ENCODE measurements at regions not wholly inside any gene's neighbourhood (a gene's known extent, or its start where the extent isn't known, plus 50 kb on each side); places are given as distances from the start of the nearest gene placed in this dataset.

- ChIA-PET POLR2A (no interaction called here), CTCF (interaction anchor here (0.6 to 1.1 kb wide), 3 partner anchors 12 to 104 kb away, joined by 3 read pairs; no protein-coding TSS in a partner anchor), RAD21 (ENCODE audit: unreplicated experiment) (no interaction called here), SMC1A (ENCODE audit: uncharacterized antibody, unreplicated experiment) (no interaction called here)
- H3K27ac ChIP-seq (ENCODE audit: control insufficient read depth, insufficient read depth): no peak overlapping the region
- H4K20me1 ChIP-seq (ENCODE audit: control insufficient read depth, insufficient read depth): no peaks in the 10 kb centered on the region
- H3K9me3 ChIP-seq (replicated peaks; ENCODE audit: control insufficient read depth, insufficient read depth, low read length): no peaks in the 10 kb centered on the region
- no peak overlapping the region for H3K4me2 ChIP-seq (ENCODE audit: control insufficient read depth, insufficient read depth)
- H2AFZ ChIP-seq (ENCODE audit: control insufficient read depth, low read depth, low read length): no peak overlapping the region
- no peak overlapping the region for H3K4me3 ChIP-seq
- 54% methylated on average over 4 of the region's 4 CpGs for WGBS (ENCODE audit: insufficient coverage, insufficient replicate concordance, low lambda C conversion rate, missing lambda C conversion rate)
- no peaks in the 10 kb centered on the region for H3K36me3 ChIP-seq (ENCODE audit: control insufficient read depth in 2 of 2, insufficient read depth in 2 of 2, low read length in 1 of 2)
- intact Hi-C loops (cut with micrococcal nuclease; ENCODE audit: unreplicated experiment) (no loop called here), in situ Hi-C loops (cut with MboI) (no loop called here)
- DNase-seq (ENCODE audit: low read depth, low spot score): no peak
- no TSS peak for BruUV-seq (replicated peaks)
- H3K27me3 ChIP-seq (replicated peaks in 1 of 2; ENCODE audit: control insufficient read depth in 2 of 2, insufficient read depth in 2 of 2, low read length in 1 of 2): no peaks in the 10 kb centered on the region
- no peak for ATAC-seq
- H3K79me2 ChIP-seq (ENCODE audit: control insufficient read depth, insufficient read depth, low read length): no peaks in the 10 kb centered on the region
- TF ChIP-seq SRF (IDR thresholded peaks at IDR 0.05; ENCODE audit: low read depth in 2 of 2, low read length in 2 of 2) (no peak), TBL1XR1 (IDR thresholded peaks at IDR 0.05; ENCODE audit: low read depth, low read length) (no peak), HCFC1 (IDR thresholded peaks at IDR 0.05; ENCODE audit: low read length) (no peak), FOXK2 (IDR thresholded peaks at IDR 0.05) (no peak), NR2C2 (IDR thresholded peaks at IDR 0.05; ENCODE audit: borderline replicate concordance, control insufficient read depth, insufficient read length, low read depth) (no peak), NRF1 (conservative IDR thresholded peaks at IDR 0.05; ENCODE audit: low read depth, low read length) (no peak)
- TF ChIP-seq, protein P1, sequence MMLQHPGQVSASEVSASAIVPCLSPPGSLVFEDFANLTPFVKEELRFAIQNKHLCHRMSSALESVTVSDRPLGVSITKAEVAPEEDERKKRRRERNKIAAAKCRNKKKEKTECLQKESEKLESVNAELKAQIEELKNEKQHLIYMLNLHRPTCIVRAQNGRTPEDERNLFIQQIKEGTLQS (IDR thresholded peaks at IDR 0.05; ENCODE audit: borderline replicate concordance, extremely low read depth, low read depth, low read length): no peak
- no peak for FAIRE-seq
- no peak overlapping the region for H3K9ac ChIP-seq (ENCODE audit: control insufficient read depth, insufficient read depth, low read length)
- H3K4me1 ChIP-seq (ENCODE audit: control insufficient read depth, insufficient read depth, low read length): no peaks in the 10 kb centered on the region
Observed at GRCh38 chr5:88389338-88390095, 120.9 kb upstream of the TMEM161B start.

All from GM12878 (cell line).